Fibroblast of skin of abdomen (primary cell): ENCODE measurements at regions not wholly inside any gene's neighbourhood (a gene's known extent, or its start where the extent isn't known, plus 50 kb on each side); places are given as distances from the start of the nearest gene placed in this dataset.
"Not testable (repeated sequence)": the region's sequence is repeated elsewhere in the genome, so short reads cannot be mapped to it uniquely, and the experiment has no call there.

Source experiments
- DNase-seq: peaks from one replicate; pipeline ENCODE4 v3.0.0-alpha.2; 2013

GRCh38 chr2:128581849-128582244 lies 263.2 kb upstream of the HS6ST1 start:
- DNase-seq: no peak

- DNase-seq: peak; percentile 93
Measured at GRCh38 chr2:128584296-128584890, 265.7 kb upstream of the HS6ST1 start.

GRCh38 chr2:128585706-128586105 lies 267.0 kb upstream of the HS6ST1 start:
- peak; percentile 86 for DNase-seq

- no peak for DNase-seq
Measured at GRCh38 chr2:128589681-128590080, 271.0 kb upstream of the HS6ST1 start.

GRCh38 chr2:128590309-128591021 lies 271.8 kb upstream of the HS6ST1 start:
- no peak for DNase-seq

GRCh38 chr2:128591022-128591860 lies 272.6 kb upstream of the HS6ST1 start:
- no peak for DNase-seq

GRCh38 chr2:128591861-128592822 lies 273.5 kb upstream of the HS6ST1 start:
- no peak for DNase-seq

- DNase-seq: no peak
Measured at GRCh38 chr2:128593518-128593878, 274.8 kb upstream of the HS6ST1 start.

- DNase-seq: no peak
Measured at GRCh38 chr2:128593879-128594650, 275.4 kb upstream of the HS6ST1 start.

- DNase-seq: no peak
Measured at GRCh38 chr2:128594651-128594910, 275.9 kb upstream of the HS6ST1 start.

- DNase-seq: no peak
Measured at GRCh38 chr2:128594953-128595677, 276.4 kb upstream of the HS6ST1 start.

- DNase-seq: no peak
Measured at GRCh38 chr2:128595763-128596395, 277.2 kb upstream of the HS6ST1 start.

- DNase-seq: no peak
Measured at GRCh38 chr2:128596396-128597120, 277.9 kb upstream of the HS6ST1 start.

GRCh38 chr2:128597121-128597762 lies 278.6 kb upstream of the HS6ST1 start:
- DNase-seq: no peak

- not testable (repeated sequence) for DNase-seq
Measured at GRCh38 chr2:128598260-128598659, 279.6 kb upstream of the HS6ST1 start.

GRCh38 chr2:128598862-128599441 lies 280.3 kb upstream of the HS6ST1 start:
- DNase-seq: no peak

GRCh38 chr2:128599700-128600099 lies 281.0 kb upstream of the HS6ST1 start:
- no peak for DNase-seq

GRCh38 chr2:128600581-128601297 lies 282.1 kb upstream of the HS6ST1 start:
- DNase-seq: no peak
